ENCODE measurements at regions not wholly inside any gene's neighbourhood (a gene's known extent, or its start where the extent isn't known, plus 50 kb on each side); places are given as distances from the start of the nearest gene placed in this dataset.

- no peak for DNase-seq
Measured at GRCh38 chr13:109669956-109670355, 116.4 kb downstream of the IRS2 start.

- no peak for DNase-seq
Measured at GRCh38 chr13:109669234-109669612, 117.2 kb downstream of the IRS2 start.

GRCh38 chr13:109668433-109669233, 117.8 kb downstream of the IRS2 start:
- DNase-seq, result no peak

GRCh38 chr13:109667807-109668291, 118.5 kb downstream of the IRS2 start:
- DNase-seq, result peak; percentile 54

GRCh38 chr13:109667056-109667455, 119.3 kb downstream of the IRS2 start:
- no peak for DNase-seq

GRCh38 chr13:109666656-109667055, 119.7 kb downstream of the IRS2 start:
- DNase-seq, result no peak

- no peak for DNase-seq
Measured at GRCh38 chr13:109665781-109666249, 120.6 kb downstream of the IRS2 start.

GRCh38 chr13:109665240-109665639, 121.1 kb downstream of the IRS2 start:
- no peak for DNase-seq

- DNase-seq, result peak; percentile 24
Measured at GRCh38 chr13:109657395-109657794, 129.0 kb downstream of the IRS2 start.

- DNase-seq, result no peak
Measured at GRCh38 chr13:109656206-109656605, 130.2 kb downstream of the IRS2 start.

GRCh38 chr13:109655611-109656010, 130.8 kb downstream of the IRS2 start:
- no peak for DNase-seq

- peak; percentile 14 for DNase-seq
Measured at GRCh38 chr13:109655206-109655600, 131.2 kb downstream of the IRS2 start.

- peak; percentile 91 for DNase-seq
Measured at GRCh38 chr13:109654341-109655205, 131.8 kb downstream of the IRS2 start.

- no peak for DNase-seq
Measured at GRCh38 chr13:109652531-109652930, 133.9 kb downstream of the IRS2 start.

- no peak for DNase-seq
Measured at GRCh38 chr13:109651854-109652253, 134.5 kb downstream of the IRS2 start.

- peak; percentile 50 for DNase-seq
Measured at GRCh38 chr13:109651311-109651710, 135.1 kb downstream of the IRS2 start.

- DNase-seq, result no peak
Measured at GRCh38 chr13:109650861-109651260, 135.5 kb downstream of the IRS2 start.

- no peak for DNase-seq
Measured at GRCh38 chr13:109649713-109650112, 136.7 kb downstream of the IRS2 start.

GRCh38 chr13:109647699-109648098, 138.7 kb downstream of the IRS2 start:
- no peak for DNase-seq

GRCh38 chr13:109647053-109647452, 139.3 kb downstream of the IRS2 start:
- no peak for DNase-seq

- no peak for DNase-seq
Measured at GRCh38 chr13:109646423-109646822, 140.0 kb downstream of the IRS2 start.

GRCh38 chr13:109645831-109646230, 140.6 kb downstream of the IRS2 start:
- no peak for DNase-seq

GRCh38 chr13:109644956-109645355, 141.4 kb downstream of the IRS2 start:
- no peak for DNase-seq
